GM10266 (cell line): ENCODE measurements at regions not wholly inside any gene's neighbourhood (a gene's known extent, or its start where the extent isn't known, plus 50 kb on each side); places are given as distances from the start of the nearest gene placed in this dataset.

ENCODE experiments used
- DNase-seq: peaks from one replicate; pipeline ENCODE4 v3.0.0; 2012; ENCODE audit errors: extremely low spot score
- CTCF ChIP-seq: IDR thresholded peaks from 2 replicates; pipeline ENCODE4 v1.5.1; 2012; ENCODE audit warnings: mild to moderate bottlenecking, low read depth; ENCODE audit not compliant: control insufficient read depth, insufficient read depth; ENCODE audit errors: missing control alignments

- no peak for DNase-seq
- no peak for TF ChIP-seq CTCF
These were observed 342.2 kb downstream of the GATA3 start for GRCh38 chr10:8396675-8397074.

- TF ChIP-seq CTCF: no peak
- no peak for DNase-seq
These were observed 344.3 kb downstream of the GATA3 start for GRCh38 chr10:8398771-8399170.

- TF ChIP-seq CTCF: no peak
These were observed 345.7 kb downstream of the GATA3 start for GRCh38 chr10:8400151-8400550.

GRCh38 chr10:8400892-8401291, 346.4 kb downstream of the GATA3 start:
- no peak for DNase-seq
- no peak for TF ChIP-seq CTCF

More at GRCh38 chr10:8400151-8400550, 345.7 kb downstream of the GATA3 start:
- no peak for DNase-seq

- DNase-seq: no peak
These were observed 347.0 kb downstream of the GATA3 start for GRCh38 chr10:8401531-8401930.

GRCh38 chr10:8402576-8402975, 348.1 kb downstream of the GATA3 start:
- TF ChIP-seq CTCF: no peak
- DNase-seq: no peak

More at GRCh38 chr10:8401531-8401930, 347.0 kb downstream of the GATA3 start:
- TF ChIP-seq CTCF: no peak

GRCh38 chr10:8403711-8404371, 349.4 kb downstream of the GATA3 start:
- DNase-seq: no peak
- peak; percentile 34 for TF ChIP-seq CTCF
